Astrocyte of the hippocampus (primary cell): ENCODE measurements at regions not wholly inside any gene's neighbourhood (a gene's known extent, or its start where the extent isn't known, plus 50 kb on each side); places are given as distances from the start of the nearest gene placed in this dataset.

Source experiments
- DNase-seq: peaks from one replicate; pipeline ENCODE4 v3.0.0; 2011; ENCODE audit warnings: low read depth, low spot score

DNA sequence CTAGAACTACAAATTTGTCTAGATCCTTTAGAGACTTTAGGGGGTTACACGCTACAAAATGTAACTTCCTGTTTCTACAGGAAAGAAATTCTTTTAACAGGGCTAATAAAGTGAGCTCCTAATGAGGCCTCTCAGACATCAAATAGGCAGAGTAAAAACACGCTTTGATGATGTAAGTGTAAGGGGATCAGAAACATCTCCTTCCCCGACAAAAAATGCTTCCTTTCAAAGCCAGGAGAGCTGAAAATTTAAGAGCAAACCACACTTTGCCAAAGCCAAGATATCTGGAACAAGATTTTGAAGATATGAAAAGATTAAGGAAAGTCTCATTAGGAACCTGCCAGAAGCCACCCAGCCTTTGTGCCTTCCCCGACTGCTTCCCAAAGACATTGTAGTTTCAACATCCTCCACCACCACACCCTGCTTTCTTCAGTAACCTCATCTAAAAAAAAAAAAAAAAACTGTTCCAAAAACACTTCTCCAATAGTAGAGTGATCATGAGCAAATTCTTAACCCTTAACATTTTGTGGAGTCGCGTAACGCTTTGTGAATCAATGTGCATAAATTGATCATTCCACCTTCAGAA is 505.0 kb upstream of the THBS1 start:
- peak; percentile 66 for DNase-seq

DNA sequence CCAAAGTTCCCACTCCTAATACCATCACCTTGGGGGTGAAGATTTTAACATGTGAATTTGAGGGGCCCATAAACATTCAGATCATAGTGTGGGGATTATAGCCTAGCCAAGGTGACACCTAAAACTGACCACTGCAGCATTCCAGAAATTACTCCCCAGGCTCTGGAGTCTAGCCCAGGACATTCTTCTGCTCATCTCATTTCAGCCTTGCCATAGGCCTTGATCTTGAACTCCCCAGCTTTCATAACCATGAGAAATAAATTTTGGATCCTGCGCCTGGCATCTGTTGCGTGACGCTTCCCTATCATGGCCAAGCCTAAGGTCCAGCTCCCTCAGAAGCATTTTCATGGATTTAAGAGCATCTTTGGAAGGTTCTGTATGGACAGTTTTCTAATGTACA is 502.9 kb upstream of the THBS1 start:
- DNase-seq = no peak

DNA sequence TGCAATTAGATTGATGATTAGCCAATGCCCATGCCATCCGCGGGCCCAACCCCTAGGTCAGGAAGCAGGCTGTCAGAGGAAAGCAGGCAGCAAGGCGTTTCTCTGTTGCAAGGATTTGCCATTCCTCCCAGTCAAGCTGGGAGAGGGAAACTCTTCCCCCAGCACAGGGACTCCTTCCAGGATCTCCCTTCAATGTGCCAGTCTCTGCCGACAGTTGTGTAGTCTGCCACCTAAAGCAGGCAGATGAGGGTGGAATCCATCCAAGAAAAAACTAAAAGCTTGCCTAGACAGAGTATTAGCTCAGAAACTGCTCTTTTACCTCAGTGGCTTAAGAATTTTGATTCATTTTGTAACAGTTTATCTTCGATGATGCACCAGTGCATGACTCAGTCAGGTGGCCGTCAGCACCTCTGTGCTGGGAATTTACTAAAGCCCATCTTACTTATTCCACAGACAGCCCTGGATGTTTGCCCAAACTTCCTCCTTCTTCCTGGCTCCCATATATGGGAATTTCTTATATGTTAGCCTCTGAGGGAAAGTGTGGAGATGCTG is 501.5 kb upstream of the THBS1 start:
- DNase-seq = peak; percentile 71

DNA sequence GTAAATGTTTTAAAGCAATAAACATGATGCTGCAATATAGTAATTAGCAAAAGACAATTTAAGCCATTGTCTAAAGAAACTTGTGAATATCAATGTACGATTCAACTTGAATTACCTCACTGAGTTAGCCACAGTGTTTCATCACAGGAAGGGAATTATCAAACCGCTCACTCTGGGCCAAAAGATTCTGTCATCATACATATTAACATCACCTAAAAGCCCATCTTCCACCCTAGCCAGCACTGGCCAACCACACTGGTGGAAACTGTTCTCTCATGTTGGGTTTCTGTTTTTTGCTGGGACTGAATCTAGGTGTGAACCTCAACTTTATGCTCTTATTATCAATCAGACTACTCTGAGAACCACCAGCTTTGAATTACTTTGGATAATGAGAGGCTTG is 497.7 kb upstream of the THBS1 start:
- DNase-seq = no peak

DNA sequence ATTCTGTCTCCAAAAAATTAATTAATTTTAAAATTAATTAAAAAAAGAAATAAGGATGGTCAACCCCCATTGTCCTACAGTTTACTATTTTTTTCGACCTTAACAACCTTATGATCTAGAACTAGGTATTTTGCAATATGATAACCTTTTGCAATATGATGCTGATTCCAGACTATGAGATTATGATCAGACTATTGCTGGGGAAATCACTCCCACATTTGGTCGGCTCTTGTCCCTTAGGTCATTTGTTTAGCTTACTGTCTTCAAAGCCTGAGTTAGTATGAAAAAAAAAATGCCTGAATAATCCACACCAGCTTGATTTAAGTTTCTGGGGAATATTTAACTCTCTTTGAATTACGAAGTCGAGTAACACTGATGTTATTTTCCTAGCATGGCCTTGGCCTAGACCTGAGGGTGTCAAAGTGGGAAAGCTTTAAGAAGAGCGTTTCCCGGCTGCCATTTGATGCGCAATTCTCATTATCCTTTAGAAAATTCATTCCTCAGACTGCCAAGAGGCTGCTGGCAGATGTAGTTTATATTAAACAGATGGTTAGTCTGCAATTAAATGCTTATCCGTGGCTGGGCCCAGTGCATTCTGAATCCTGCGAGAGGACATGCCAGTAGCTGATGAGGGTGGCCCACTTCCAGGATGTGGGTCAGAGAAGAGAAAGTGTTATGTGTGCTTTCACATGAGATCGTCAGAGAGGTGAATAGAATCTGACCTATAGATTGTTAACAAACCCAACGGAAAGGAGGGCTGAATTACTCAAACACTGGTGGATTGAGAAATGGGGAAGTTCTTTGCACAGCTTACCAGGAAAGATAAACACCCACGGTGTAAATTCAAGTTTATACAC is 496.0 kb upstream of the THBS1 start:
- DNase-seq = peak; percentile 35

DNA sequence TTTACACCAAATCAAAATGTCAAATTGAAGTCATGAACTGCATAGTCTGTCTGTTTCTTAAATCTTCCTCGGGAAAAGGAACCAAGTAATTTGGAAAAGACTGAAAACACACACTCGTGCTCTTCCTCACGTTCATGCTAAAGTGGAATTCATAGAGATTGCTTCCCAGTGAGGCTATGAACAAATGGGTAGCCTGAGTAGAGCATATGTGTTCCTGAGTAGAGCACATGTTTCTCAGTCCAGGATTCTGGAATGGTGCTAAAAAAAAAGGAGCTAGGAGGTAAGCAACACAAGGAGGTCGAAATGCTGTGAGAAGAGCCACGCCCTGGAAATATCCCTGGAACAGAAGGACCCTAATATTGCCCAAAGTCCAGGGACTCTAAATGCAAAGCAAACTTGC is 494.2 kb upstream of the THBS1 start:
- DNase-seq = no peak

DNA sequence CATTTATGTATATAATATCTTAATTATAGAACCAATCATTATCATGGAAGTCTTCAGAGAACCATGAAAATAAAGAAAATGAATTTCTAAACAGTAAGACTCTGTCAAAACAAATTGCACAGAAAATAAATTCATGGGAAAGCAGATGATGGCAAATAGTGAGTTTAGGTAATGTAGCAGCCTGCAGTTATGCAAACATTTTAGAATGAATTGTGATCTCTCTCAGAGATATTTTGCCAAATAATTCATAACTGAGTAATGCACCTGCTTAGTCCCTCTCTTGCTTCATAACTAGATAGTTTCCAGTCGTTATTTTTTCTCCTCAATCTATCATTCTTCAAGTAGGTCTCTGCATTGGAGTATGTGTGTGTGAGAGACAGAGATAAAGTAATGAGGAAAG is 492.7 kb upstream of the THBS1 start:
- no peak for DNase-seq

DNA sequence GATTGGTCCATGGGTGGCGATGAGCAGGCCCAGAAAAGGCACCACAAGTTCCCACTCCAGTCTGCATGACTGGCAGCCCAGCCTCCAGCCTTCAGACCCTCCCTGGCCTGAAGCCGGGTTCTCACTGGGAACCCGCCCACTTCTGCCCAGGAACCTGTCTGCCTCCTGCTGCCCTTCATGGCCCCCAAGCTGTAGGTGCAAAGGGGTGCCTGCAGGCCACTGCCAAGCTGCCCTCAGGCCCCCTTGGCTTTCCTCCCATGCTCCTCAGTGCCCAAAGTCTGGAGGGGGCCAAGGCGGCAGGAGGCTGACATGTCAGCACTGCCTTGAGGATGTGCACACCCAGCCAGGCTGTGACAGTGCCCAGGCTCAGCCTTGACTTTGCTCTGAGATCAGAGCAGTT is 488.5 kb upstream of the THBS1 start:
- no peak for DNase-seq

DNA sequence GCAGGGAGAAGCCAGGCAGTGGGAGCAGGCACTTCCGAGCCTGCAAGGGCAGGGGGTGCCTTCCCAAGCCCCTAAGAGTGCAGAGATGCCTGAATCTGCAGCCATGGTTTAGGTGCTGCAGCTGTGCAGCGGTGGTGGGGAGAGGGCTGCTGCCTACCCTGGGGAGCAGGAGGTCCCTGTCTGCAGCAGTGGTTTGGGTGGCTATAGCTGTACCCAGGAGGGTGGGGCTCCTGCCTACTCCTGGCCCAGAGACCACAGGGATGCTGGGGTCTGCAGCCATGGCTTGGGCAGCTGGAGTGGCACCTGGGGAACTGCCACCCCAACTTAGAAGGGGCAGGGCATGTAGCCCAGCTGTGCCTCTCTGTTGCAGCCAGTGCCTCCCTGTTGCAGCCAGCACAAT is 488.1 kb upstream of the THBS1 start:
- no peak for DNase-seq

DNA sequence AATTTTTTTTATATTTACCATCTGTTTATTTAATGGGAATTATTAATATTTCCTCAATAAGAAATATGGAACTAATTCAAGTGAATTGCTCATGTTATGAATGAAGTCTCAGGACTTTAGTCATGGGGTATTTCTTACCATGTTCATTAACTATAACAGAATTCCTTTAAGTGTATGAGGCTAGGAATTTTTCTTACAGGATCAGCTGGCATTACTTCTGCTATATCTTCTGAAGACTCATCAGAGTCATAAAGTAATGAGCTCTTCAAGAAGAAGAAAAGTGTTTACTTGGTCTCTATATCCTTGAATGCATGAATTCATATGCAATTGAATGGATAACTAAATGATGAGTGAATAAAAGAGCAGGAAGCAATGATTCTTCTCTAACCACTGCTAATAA is 486.8 kb upstream of the THBS1 start:
- DNase-seq = no peak

DNA sequence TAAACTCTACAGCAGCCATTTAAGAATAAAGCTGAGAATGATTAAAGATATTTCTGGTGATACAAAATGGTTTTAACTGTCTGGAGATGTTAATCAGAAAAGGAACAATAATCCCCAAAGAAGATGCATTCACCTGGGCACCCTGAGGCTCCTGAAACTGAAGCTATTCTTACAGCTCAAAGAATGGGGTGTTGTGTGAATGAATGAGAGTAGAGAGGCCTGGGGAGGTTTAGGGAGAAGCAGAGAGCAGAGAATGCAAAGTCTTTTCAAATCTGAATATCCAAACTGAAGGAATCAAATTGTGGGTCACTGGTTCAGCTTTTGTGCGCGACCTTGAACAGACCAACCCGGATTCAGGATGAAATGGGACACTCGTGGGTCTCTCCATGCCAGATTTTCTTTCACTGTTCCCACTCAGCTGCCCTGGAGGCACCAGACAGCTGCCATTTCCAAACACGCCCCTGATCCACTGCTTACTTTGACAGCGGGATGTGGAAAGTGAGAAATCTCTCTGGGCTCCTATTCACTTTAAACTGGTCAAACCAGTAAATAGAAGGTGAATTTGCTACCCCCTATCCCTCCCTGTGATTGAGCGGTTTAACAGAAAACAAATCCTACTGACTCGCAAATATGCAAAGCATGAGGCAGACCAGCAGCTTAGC is 485.5 kb upstream of the THBS1 start:
- peak; percentile 16 for DNase-seq

DNA sequence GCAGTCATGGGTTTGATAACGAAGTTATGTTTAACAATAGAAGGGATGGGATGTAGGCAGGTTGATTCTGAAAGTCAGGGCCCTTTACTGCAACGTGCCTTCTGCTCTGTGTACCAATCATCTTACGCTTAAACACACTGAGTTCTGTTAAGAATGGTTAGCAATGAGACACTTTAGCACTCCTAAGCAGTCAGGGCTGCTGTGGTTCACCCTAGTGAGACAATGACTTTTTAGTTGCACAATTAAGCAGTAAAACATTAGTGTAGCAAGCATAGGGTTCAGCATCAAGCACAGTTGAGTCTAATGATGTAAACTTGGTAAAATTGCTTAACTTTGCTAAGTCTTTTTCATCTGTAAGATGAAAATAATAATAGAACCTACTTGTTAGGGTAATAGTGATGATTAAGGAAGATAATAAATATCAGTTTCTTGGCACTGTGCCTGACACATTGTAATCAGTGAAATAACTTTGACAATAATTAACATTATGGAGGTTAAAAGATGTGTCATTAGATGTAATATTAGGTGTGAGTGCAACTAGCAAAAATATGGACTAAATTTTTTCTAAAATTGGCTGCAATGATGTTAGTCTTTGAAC is 484.2 kb upstream of the THBS1 start:
- no peak for DNase-seq

DNA sequence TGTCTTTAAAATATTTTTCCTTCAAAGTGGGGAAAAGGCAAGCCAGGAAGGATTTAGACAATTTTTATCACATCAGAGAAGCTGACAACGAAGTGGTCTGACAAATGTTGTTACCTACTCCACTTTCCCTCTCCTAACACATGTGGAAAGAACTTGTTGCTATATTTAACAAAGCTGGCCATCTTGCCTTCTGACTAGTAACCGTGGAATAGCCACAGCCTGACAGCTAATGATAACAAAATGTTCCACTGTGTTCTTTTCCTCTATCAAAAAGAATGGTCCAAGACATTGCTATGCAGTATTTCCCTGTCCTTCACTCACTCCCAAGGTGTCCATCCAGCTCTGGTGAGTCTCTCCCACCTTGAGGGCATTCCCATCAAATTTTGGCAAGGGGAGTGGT is 481.4 kb upstream of the THBS1 start:
- peak; percentile 28 for DNase-seq

DNA sequence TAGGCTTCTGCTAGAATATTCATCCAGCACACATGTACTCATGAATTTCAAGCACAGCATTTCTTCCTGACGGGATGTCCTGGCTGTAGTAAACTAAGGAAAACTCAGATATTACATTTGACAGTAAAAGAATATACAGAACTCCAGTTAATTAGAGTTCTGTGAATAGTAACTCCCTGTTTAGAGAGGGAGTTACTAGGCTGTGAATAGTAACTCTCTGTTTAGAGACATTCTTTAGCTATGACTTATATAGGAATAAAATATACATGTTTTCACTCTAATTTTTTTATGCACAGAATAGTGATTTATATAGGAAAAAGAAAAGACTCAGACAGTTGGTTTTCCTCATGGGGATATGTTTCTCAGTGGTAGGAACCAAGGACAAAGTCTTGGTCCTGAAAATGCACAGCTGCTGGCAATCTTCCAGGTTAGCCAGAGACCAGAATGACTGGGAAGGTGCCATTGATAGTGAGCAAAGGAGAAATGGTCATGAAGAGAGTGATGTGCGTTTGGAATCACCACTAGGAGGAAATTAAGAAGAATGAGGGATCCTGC is 480.7 kb upstream of the THBS1 start:
- DNase-seq = no peak

DNA sequence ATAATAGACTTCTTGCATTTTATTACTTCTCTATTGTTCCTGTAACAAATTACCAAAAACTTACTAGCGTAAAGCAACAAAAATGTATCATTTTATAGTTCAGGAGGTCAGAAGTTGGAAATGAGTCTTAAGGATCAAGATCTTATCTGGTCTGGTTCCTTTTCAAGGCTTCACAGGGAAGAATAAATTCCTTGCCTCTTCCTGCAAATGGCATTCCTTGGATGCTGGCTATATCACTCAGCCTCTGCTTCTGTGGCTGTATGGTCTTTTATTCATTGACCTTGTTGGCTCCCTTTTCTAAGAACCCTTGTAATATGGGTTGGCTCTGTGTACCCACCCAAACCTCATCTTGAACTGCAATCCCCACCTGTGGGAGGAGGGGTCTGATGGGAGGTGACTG is 478.4 kb upstream of the THBS1 start:
- DNase-seq = peak; percentile 18

DNA sequence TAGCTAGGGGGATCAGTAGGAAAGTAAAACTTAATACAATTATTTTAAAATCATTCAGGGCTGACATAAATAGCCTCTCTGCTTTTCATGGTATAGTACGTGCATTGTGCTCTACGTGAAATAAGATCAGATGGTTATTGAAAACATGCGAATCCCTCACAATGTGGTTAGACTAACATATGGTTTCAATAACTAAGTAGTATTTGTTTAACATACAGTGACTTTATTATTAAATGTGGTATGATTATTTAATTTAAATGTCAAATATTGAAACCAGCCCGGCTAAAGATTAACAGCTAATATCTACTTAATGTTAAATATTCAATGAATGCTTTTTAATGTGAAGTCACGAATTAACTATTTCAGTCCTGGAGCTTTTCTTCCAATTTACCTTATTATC is 473.9 kb upstream of the THBS1 start:
- no peak for DNase-seq

DNA sequence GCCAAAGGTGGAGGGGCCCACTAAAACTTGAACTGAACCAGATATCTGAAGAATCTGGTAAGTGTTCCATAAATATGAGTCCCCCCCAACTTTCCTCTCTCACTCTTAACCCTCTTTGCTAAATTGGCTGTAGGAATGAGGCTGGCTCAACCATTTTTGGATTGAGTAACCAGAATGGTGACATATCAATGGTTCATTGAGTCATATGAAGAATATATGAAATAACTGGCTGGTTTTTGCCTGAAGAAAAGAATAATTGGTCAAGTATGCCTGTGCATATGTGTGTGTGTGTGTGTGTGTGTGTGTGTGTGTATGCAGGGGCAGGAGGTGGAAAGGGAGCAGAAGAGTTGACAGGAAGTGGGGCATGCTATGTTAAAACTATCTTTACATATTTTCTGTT is 472.9 kb upstream of the THBS1 start:
- DNase-seq = no peak

DNA sequence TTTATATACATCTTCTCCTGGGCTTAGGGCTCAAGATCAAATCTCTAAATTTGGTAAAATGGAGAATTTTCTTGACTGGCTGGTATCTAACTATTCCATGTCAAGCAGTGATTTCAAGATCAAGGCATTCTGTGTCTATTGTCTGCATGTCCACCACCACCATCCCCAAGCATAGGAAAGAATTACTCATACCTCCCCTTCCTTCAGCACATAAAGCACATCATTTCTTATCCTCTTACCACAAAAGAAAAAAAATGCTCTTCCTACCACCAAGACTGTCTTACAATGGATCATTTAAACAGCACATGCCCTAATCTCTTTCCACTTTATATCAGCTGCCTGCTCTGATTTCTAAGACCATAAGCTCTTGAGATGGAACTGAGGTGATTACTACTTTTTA is 470.5 kb upstream of the THBS1 start:
- peak; percentile 46 for DNase-seq

DNA sequence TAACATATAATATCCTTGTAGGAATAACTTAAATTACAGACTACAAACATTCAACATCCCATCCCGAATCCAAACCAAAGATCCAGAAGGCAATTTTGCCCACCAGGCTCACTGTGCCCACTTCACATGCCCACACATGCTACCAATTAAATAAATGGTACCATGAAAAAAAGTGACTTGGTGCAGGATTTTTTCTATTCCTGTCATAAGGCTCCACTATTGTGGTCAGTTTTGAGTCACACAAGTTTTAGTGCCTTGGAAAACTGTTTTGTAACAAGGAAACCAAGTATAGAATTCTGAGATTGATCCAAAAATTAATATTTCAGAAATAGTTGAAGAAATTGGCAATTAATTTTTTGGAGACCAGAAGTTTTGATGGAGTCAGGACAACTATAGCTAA is 470.1 kb upstream of the THBS1 start:
- DNase-seq = no peak

DNA sequence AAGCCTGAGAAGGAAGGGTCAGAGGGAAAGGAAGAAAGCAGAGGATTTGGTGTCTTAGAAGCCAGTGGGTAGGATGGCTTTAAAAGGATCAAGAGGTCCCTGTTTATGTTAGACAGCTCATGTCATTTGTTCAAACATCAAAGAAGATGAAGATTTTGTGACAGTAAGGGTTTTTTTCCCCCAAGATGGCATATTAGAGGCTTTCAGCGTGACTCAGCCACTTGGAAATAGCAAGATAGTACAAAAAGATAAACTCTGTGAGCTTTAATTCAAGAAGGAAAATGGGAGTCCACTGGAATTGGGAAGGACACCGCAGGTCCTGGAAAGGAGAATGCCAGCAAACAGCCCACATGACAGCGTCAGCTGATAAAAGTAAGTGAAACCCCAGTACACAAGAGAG is 467.1 kb upstream of the THBS1 start:
- no peak for DNase-seq

DNA sequence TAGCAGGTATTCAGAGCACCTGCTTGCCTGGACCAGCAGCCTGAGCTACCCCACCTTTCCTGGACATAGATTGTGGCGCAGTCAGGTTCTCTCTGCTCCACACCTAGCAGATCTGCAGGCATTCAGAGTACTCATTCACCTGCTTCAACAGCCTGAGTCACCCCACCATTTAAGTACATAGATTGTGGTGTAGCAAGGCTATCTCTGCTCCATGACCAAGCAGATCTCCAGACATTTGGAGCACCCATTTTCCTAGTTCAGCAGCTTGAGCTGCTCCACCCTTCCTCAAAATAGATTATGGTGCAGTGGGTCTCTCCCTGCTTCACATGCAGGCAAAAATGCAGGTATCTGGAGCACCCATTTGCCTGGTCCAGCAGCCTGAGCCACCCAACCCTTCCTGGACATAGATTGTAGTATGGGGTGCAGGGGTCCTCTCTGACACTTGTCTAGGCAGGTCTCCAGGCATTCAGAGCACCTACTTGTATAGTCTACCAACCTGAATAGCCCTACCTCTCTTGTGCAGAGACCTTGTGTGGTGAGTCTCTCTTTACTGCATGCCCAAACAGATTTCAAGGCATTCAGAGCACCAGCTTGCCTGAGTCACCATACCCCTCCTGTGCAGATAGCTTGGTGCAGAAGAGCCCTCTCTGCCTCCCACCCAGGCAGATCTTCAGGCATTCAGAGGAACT is 466.0 kb upstream of the THBS1 start:
- no peak for DNase-seq
